HG03064 (cell line): ENCODE measurements at regions not wholly inside any gene's neighbourhood (a gene's known extent, or its start where the extent isn't known, plus 50 kb on each side); places are given as distances from the start of the nearest gene placed in this dataset.
"Not testable (repeated sequence)": the region's sequence is repeated elsewhere in the genome, so short reads cannot be mapped to it uniquely, and the experiment has no call there.

ENCODE experiments used
- ATAC-seq: cut with Tn5 transposase; IDR thresholded peaks from one replicate; pipeline ENCODE4 v1.9.1; 2021; ENCODE audit warnings: low read depth; ENCODE audit not compliant: unreplicated experiment

GRCh38 chr3:87109465-87109864 lies 117.6 kb upstream of the CHMP2B start:
- no peak for ATAC-seq

DNA sequence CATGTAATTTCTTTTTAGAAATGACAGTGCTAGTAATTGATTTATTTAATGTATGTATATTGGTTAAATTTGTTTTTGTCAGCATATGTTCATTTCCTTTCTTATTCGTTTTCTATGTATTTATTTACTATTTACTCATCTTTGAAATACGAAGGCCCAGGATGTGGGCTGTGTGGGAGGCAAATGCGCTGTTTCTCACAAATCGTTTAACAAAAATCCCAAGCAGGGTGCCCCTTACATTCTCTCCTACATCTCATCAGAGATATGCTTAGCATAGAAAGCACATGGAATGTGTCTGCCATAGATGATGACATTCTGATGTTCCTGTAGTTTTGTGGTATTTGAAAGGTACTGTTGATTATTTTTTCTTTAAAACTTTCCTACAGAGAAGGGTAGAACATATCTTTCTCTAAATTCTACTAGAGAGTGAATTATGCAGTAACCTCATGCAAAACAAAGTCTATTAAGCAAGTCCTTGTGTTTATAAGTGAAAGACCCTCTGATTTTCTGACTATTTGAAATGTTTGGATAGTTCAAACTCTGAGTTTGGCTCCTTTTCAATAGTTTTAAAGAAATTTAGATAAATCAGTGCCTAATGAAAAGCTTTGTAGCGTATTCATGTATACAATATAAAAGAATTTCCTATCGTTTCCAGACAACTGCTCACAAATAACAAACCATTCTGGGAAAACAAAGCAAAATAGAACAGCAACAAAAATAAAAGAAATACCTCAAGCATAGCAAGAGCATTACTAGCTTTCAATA lies 111.1 kb upstream of the VGLL3 start:
- no peak for ATAC-seq

GRCh38 chr3:87097733-87098132 lies 106.8 kb upstream of the VGLL3 start:
- ATAC-seq: not testable (repeated sequence)

DNA sequence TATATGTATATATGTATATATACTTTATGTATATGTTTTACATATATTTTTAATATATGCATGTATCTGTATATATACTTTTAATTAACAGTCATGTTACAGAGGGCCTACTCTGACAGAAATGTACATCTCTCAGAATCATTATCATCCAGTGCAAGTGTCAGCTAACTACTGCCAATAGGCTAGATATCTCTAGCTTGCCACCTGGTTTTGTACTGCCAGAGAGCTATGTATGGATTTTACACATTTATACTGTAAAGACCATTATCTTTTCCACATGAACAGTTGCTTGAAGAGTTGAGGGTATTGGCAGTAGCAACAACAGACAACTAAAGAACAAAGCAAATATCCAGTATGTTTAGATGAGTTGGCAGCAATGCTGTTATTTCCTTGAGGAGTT lies 99.7 kb upstream of the VGLL3 start:
- ATAC-seq: no peak

GRCh38 chr3:87088993-87089841 lies 98.3 kb upstream of the VGLL3 start:
- peak; percentile 68 for ATAC-seq

DNA sequence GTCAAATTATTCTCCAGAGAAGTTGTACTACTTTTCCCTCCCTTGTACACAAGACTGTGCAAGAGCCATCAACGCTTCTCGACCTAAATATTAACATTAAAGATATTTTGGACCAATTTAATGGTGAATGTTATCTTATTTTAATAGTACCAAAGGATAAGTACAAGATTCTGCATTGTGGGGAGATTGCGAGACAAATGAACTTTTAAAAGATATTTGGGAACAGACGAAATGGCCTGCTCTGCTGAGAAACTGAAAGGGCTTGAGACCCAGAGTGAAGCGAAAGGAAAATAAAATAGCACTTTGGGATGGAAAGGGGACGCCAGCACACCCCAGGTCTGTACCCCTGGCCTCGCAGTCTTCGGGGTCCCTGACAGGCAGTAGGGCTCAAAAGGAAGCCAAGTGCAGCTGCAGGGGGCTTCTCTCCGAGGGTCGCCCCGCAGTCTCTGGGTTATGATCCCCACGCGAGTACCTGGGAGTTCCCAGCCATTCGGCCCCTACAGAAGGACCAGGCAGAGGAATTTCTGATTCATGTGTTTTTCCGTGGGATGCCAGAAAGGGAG lies 97.6 kb upstream of the VGLL3 start:
- ATAC-seq: no peak

GRCh38 chr3:87084868-87085267 lies 93.9 kb upstream of the VGLL3 start:
- no peak for ATAC-seq

DNA sequence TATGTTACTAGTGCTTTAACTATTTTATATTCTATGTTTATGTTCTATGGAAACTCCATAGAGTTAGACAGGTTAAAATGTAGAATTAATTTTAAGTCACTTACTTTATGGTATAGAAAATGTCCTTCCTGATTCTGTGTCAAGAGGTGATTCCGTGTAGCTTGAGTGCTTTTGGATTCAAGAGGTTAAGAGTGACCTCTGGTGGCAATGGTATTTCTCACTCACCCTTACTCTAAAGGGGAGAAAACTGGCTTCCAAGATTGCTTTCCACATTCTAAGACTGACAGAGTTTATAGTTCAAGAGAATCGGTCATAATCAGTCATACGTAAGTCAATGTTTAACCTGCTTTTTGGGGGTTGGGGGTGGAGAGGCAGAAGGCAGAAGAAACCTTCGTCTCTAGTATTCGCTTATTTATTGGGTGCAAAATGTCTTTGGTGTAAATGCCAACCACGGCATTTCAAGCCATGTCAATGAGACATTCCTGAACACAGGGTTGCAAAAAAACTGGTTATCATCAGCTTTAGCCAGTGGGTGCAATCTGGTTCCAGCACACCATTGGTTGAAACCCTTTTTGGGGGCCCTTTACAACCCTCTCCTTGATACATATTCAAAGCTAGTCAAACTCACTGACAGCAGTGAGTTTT lies 92.0 kb upstream of the VGLL3 start:
- ATAC-seq: peak; percentile 69

GRCh38 chr3:87077355-87077754 lies 86.4 kb upstream of the VGLL3 start:
- ATAC-seq: no peak

DNA sequence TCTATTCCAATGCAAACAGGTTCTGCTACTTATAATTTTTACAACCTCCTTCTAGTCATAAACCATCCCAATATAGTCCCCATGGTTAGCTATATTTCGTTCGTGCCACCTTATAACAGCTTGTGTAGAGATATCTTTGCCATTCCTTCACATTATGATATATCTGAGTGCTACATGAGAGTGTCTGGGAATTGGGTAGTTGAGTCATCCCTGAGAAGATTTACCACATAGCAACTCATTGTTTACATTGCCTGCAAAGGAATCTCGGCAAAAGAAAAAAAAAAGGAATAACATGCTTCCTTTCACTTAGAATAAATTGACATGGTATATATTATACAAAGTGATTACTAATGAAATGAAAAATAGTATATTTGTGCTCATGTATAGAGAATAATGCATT lies 86.0 kb upstream of the VGLL3 start:
- ATAC-seq: no peak

- ATAC-seq: no peak
Observed at GRCh38 chr3:87073496-87074145, 82.7 kb upstream of the VGLL3 start.

GRCh38 chr3:87072446-87072845 lies 81.5 kb upstream of the VGLL3 start:
- ATAC-seq: no peak

DNA sequence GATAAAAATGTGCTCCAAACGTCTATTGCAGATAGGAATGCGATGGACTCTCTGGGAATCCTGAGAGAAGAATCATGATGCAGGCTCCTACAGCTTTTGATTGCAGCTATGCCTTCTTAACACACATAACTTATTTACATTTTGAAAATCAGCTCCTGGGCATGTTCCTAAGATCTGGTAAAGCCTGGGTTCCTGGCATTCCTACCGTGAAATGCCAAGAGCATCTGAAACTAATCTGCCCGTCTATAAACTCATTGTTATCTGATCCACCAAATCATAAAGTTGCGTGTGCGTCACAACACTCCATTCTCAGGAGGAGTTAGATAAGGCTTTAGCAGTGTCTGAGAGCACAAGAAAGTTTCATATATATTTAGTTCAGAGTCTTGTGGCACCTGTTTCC lies 79.0 kb upstream of the VGLL3 start:
- no peak for ATAC-seq

DNA sequence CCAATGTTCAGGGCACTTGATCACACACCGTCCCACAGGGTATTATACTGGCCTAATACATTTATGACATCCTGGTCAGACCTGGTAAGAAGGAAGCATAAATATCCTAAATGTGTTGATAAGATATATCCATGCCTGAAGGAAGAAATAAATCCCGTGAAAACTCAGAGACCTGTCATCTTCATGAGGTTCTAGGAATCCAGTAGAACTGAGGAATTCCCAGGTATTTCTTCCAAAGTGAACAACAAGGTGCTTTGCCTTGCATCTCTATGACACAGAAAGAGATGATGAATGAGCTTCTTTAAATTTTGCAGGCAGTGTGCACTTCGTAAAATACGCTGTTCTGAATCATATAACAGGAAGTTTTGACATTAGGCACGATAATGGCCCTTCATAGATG lies 78.1 kb upstream of the VGLL3 start:
- no peak for ATAC-seq

GRCh38 chr3:87062685-87063084 lies 71.7 kb upstream of the VGLL3 start:
- ATAC-seq: no peak

- ATAC-seq: no peak
Observed at GRCh38 chr3:87057474-87057873, 66.5 kb upstream of the VGLL3 start.

GRCh38 chr3:87053553-87053952 lies 62.6 kb upstream of the VGLL3 start:
- ATAC-seq: no peak

DNA sequence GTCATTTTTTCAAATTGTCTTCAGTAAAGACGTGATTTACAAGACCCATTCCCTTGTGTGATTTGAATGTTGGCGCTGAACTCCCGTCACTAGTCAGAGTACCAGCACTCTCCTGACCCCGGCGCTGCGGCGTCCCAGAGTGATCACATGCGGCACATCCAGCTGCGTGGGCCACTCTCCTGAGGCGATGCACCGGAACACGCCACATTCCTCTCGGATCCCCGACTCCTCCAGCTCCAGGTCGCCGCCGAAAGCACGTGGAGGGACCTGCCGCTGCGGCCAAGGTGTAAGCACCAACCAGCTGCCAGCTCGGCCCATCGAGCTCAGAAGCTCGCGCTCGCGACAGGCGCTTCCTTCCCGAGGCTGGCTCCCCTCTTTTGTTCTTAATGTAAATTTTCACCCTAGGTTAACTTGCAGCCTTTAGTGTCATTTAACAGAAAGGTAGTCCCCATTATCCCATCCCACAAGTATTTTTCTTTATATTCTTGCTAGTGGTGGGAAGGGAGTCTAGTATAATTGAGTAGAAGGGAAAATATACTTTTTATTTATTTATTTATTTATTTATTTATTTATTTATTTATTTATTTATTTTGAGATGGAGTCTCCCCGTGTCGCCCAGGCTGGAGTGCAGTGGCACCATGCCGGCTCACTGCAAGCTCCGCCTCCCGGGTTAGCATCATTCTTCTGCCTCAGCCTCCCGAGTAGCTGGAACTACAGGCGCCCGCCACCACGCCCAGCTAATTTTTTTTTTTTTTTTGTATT lies 61.7 kb upstream of the VGLL3 start:
- ATAC-seq: no peak

GRCh38 chr3:87047852-87048251 lies 56.9 kb upstream of the VGLL3 start:
- ATAC-seq: no peak

DNA sequence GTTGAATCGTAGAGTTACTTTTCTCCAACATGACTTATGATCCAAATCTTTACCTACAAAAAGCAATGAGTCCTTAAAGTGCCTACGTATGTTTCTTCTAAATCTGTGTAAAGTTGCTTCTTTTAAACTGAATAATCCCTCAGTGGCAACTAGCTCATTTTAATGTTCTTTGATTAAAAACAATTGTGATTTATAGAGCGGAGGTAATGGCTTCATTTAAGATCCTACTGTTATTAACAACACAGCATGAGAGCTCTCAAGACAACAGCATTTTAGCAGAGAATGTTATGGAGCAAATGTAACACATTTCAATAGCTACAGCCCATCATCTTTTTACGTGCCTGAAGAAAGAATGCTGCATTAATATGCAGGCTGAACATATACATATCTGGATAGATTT lies 55.3 kb upstream of the VGLL3 start:
- ATAC-seq: no peak
